Omental fat pad (tissue), 3 donors: ENCODE measurements at regions not wholly inside any gene's neighbourhood (a gene's known extent, or its start where the extent isn't known, plus 50 kb on each side); places are given as distances from the start of the nearest gene placed in this dataset.

Source experiments
- ATAC-seq: fragments of 150-250 bp; one replicate; pipeline ENCODE4 v1.9.1; 2016; ENCODE audit warnings: mild to moderate bottlenecking, moderate library complexity; ENCODE audit not compliant: low FRiP score
- DNase-seq: peaks from one replicate; pipeline ENCODE4 v3.0.0-alpha.2; 2019; ENCODE audit warnings: low spot score
- TF ChIP-seq, protein P1 (sequence below), 3 donors: fragments of 450-650 bp; IDR thresholded peaks; one replicate each; pipeline ENCODE4 v1.5.1; 2016 to 2017; ENCODE audit warnings: antibody characterized with exemption in 3 of 3, mild to moderate bottlenecking in 3 of 3, moderate library complexity in 2 of 3

DNA sequence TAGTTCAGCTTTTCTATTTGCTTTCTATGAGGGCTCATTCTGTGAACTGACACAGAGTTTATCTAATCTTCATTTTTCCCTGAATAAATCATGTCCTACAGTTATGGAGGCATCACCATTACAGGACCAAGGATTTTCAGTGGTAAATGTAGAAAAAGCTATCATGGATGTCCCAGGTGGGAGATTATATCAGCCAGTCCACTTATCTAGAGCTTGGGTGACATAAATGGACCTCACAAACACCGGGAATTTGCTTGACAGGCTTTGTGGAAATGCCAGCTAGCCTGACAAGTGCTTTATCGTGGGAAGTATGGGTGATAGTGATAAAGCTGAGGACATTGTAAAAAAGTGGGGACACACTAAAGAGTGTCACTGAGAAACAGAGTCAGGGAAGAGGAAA is 1015.2 kb upstream of the SLIT2 start:
- TF ChIP-seq, protein P1, sequence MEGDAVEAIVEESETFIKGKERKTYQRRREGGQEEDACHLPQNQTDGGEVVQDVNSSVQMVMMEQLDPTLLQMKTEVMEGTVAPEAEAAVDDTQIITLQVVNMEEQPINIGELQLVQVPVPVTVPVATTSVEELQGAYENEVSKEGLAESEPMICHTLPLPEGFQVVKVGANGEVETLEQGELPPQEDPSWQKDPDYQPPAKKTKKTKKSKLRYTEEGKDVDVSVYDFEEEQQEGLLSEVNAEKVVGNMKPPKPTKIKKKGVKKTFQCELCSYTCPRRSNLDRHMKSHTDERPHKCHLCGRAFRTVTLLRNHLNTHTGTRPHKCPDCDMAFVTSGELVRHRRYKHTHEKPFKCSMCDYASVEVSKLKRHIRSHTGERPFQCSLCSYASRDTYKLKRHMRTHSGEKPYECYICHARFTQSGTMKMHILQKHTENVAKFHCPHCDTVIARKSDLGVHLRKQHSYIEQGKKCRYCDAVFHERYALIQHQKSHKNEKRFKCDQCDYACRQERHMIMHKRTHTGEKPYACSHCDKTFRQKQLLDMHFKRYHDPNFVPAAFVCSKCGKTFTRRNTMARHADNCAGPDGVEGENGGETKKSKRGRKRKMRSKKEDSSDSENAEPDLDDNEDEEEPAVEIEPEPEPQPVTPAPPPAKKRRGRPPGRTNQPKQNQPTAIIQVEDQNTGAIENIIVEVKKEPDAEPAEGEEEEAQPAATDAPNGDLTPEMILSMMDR (IDR thresholded peaks at IDR 0.05), result no peak
- no peak for DNase-seq
- no peak for ATAC-seq

DNA sequence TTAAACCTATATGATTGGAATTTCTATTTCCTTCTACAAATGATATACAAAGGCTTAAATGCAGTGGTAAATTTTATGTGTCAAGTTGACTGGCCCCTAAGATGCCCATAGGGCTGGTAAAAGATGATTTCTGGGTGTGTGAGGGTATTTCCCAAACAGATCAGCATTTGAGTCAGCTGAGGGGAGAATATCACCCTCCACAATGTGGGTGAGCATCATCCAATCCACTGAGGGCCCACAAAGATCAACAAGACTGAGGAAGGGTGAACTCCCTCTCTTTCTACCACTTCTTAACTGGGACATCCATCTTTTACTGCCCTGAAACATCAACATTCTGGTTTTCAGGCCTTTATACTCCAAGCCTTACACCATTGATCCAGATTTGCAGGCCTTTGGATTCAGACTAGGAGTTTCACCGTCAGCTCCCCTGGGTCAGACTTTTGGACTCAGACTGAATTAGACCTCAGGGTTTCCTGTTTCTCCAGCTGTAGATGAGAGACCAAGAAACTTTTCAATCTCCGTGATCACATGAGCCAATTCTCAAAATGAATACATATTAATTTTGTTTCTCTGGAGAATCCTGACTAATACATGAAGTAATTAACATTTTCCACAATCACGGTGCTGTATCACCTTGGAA is 1020.7 kb upstream of the SLIT2 start:
- ATAC-seq (no peak), DNase-seq (no peak)
- TF ChIP-seq, protein P1 (IDR thresholded peaks at IDR 0.05), result no peak

DNA sequence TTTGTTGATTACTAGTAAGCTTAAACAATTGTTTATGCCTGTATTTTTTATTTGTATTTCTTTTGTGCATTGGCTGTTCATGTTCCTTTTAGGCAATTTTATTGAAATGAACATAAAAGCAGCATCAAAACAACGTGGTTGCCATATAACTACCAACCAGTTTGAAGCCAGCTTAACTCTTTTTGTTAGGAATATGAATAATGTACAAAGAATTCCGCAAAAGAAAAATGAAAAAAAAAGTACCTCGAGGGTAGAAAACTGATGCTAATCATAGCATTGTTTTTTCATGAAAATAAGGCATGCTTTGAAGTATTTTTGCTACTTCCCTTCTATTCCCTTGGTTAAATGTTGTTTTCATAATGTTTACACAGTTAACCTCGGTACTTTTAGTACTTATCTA is 1024.0 kb upstream of the SLIT2 start:
- TF ChIP-seq, protein P1 (IDR thresholded peaks at IDR 0.05), result no peak
- ATAC-seq (no peak), DNase-seq (no peak)

DNA sequence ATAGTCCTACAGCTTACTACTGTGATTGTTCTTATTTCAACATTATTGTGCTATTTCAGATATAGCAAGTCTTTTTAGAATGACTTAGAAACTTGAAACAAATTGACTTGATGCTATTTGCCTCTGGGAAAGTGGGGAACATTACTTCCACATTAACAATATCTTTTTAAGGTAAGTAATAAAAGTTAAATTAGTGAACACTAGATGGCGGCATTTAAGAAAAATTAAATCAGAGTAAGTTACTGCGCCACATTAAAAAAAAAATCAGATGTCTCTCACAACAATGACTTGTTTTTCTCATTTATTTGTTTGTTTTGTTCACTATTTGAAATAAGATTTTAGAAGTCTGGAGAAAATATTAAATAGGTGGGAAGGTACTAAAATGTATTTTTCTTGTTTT is 1026.9 kb upstream of the SLIT2 start:
- DNase-seq (no peak), ATAC-seq (no peak)
- TF ChIP-seq, protein P1 (IDR thresholded peaks at IDR 0.05), result no peak

DNA sequence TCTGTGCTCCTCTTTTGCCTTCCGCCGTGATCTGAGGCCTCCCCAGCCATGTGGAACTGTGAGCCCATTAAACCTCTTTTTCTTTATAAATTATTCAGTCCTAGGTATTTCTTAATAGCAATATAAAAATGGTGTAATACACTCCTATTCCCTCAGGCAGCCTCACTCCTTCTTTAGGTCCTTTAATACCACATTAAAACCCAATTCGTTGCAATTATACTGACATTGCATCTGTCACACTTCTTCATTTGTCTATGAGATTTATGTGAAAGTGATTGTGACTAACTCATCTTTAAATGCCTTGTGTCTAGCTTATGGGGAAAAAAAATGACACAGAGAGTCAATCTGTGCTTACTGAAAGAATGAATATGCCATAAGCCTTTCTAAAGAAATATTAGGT is 1035.2 kb upstream of the SLIT2 start:
- TF ChIP-seq, protein P1 (IDR thresholded peaks at IDR 0.05), result no peak
- no peak for DNase-seq
- no peak for ATAC-seq

DNA sequence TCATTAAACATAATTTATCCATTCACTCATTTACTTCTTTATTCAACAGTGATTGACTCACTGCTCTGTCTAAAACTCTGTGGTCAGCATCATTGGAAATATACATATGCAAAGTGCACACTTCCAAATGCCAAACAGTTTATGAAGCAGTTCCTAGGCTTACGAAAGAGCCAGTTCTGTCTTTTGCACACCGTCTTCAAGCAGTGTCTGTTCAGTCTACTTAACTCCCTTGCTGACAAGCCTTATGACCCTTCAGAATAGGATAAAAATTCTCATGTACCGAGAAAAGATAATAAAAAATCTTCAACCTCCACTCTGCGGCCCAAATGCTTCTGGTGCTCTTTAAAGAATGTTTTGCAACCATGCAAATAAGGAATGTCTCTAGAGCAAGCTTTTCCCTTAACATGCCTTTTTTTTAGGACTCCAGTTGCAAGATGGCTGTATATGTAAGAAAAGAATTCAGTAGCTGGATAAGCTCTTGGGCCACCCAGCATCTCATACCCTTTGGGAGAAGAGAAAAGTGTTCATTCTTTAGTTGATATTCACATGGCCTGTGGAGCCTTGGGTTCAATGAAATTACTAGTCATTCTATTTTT is 1037.0 kb upstream of the SLIT2 start:
- no peak for DNase-seq
- no peak for ATAC-seq
- TF ChIP-seq, protein P1 (IDR thresholded peaks at IDR 0.05), result no peak

DNA sequence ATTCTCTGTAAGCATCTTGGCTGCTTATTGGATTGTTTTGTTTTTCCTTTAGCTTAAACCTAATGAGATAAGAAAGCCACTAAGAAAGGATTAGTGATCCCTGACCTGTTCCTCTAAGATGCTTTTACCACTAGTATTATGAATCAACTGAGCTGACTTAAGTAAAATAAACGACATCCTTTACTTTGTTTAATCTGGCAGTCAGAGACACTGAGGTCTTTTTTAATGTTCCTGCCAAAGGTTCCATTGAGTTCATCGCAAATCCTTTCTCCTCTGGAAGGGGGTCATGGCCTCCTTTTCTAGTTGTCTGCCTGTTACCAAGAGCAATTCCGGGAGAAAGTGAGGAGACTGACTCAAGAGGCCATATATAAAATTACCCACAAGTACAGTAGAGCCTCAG is 1038.3 kb upstream of the SLIT2 start:
- ATAC-seq (no peak), DNase-seq (no peak)
- TF ChIP-seq, protein P1 (IDR thresholded peaks at IDR 0.05), result no peak
